HEK293 (cell line): ENCODE measurements at regions not wholly inside any gene's neighbourhood (a gene's known extent, or its start where the extent isn't known, plus 50 kb on each side); places are given as distances from the start of the nearest gene placed in this dataset.

Experiments used
- CTCF ChIA-PET: fragments of 350-600 bp; formaldehyde crosslinking; extraction: SDS; loops from one replicate; lab custom pipeline; 2021; ENCODE audit warnings: antibody characterized with exemption; lab: Yijun Ruan, JAX
- POLR2A ChIA-PET: fragments of 300-600 bp; formaldehyde crosslinking; extraction: SDS; loops from one replicate; lab custom pipeline; 2020; ENCODE audit warnings: antibody characterized with exemption, inconsistent platforms; lab: Yijun Ruan, JAX
- H3K27ac ChIP-seq: fragments of 200-500 bp; sonication (Bioruptor generic); 2 replicates; pipeline ENCODE4 v1.5.1; 2014; ENCODE audit warnings: low read depth, low read length, control low read depth, inconsistent platforms; ENCODE audit errors: extremely low read depth
- H3K36me3 ChIP-seq, 2 experiments: fragments of 200-500 bp in 1 of 2; sonication (Bioruptor generic) in 1 of 2; 1 replicate in 1 of 2; 2 replicates in 1 of 2; pipeline ENCODE4 v1.5.1; 2014 to 2017; ENCODE audit warnings: inconsistent platforms in 2 of 2, low read length in 2 of 2; ENCODE audit not compliant: control insufficient read depth in 2 of 2, insufficient read depth in 1 of 2
- H3K4me1 ChIP-seq: fragments of 200-500 bp; sonication (Bioruptor generic); 2 replicates; pipeline ENCODE4 v1.5.1; 2014; ENCODE audit warnings: mild to moderate bottlenecking, low read length, inconsistent platforms; ENCODE audit not compliant: control insufficient read depth, insufficient read depth
- H3K4me3 ChIP-seq: 2 replicates; pipeline ENCODE4 v1.5.1; 2011; ENCODE audit warnings: low read depth, mild to moderate bottlenecking, control low read depth, low read length, moderate library complexity
- H3K9me3 ChIP-seq: fragments of 200-500 bp; sonication (Bioruptor generic); 2 replicates; pipeline ENCODE4 v1.5.1; 2014; ENCODE audit warnings: low read depth, low read length, inconsistent platforms; ENCODE audit not compliant: control insufficient read depth, insufficient read depth
- BCL11B ChIP-seq: fragments of 450-650 bp; formaldehyde crosslinking; IDR thresholded peaks from 2 replicates; pipeline ENCODE4 v1.5.1; 2016; ENCODE audit warnings: low read depth, missing biosample characterization, missing genetic modification characterization
- EGR2 ChIP-seq: fragments of 450-650 bp; formaldehyde crosslinking; IDR thresholded peaks from 2 replicates; pipeline ENCODE4 v1.5.1; 2016; ENCODE audit warnings: low read depth, missing biosample characterization, missing genetic modification characterization
- HOXA7 ChIP-seq: sonication (generic); formaldehyde crosslinking; IDR thresholded peaks from 2 replicates; pipeline ENCODE4 v1.8.1; 2022; ENCODE audit warnings: missing genetic modification reagents, borderline replicate concordance
- RBAK ChIP-seq: fragments of 450-650 bp; formaldehyde crosslinking; IDR thresholded peaks from 2 replicates; pipeline ENCODE4 v1.5.1; 2016; ENCODE audit warnings: missing biosample characterization, missing genetic modification characterization
- SCRT1 ChIP-seq: fragments of 450-650 bp; formaldehyde crosslinking; IDR thresholded peaks from 2 replicates; pipeline ENCODE4 v1.5.1; 2016; ENCODE audit warnings: missing biosample characterization, missing genetic modification characterization, borderline replicate concordance
- SCRT2 ChIP-seq: fragments of 450-650 bp; formaldehyde crosslinking; IDR thresholded peaks from 2 replicates; pipeline ENCODE4 v1.5.1; 2016; ENCODE audit warnings: missing biosample characterization, missing genetic modification characterization
- ZBTB48 ChIP-seq: fragments of 450-650 bp; formaldehyde crosslinking; IDR thresholded peaks from 2 replicates; pipeline ENCODE4 v1.5.1; 2016; ENCODE audit warnings: missing biosample characterization, missing genetic modification characterization
- ZFHX2 ChIP-seq: fragments of 450-650 bp; formaldehyde crosslinking; conservative IDR thresholded peaks from 2 replicates; pipeline ENCODE4 v1.5.1; 2016; ENCODE audit warnings: missing biosample characterization, missing genetic modification characterization
- ZFP41 ChIP-seq: fragments of 450-650 bp; formaldehyde crosslinking; IDR thresholded peaks from 2 replicates; pipeline ENCODE4 v1.5.1; 2016; ENCODE audit warnings: missing biosample characterization, missing genetic modification characterization, borderline replicate concordance
- ZIC2 ChIP-seq: fragments of 450-650 bp; formaldehyde crosslinking; IDR thresholded peaks from 2 replicates; pipeline ENCODE4 v1.5.1; 2016; ENCODE audit warnings: missing biosample characterization, missing genetic modification characterization
- ZNF2 ChIP-seq: fragments of 450-650 bp; formaldehyde crosslinking; IDR thresholded peaks from 2 replicates; pipeline ENCODE4 v1.5.1; 2016; ENCODE audit warnings: missing biosample characterization, missing genetic modification characterization
- ZNF473 ChIP-seq: fragments of 450-650 bp; formaldehyde crosslinking; IDR thresholded peaks from 2 replicates; pipeline ENCODE4 v1.5.1; 2017; ENCODE audit warnings: missing biosample characterization, missing genetic modification characterization
- ZNF514 ChIP-seq: fragments of 450-650 bp; formaldehyde crosslinking; IDR thresholded peaks from 2 replicates; pipeline ENCODE4 v1.5.1; 2016; ENCODE audit warnings: missing biosample characterization, missing genetic modification characterization
- ZNF670 ChIP-seq: fragments of 450-650 bp; formaldehyde crosslinking; IDR thresholded peaks from 2 replicates; pipeline ENCODE4 v1.5.1; 2016; ENCODE audit warnings: missing biosample characterization, missing genetic modification characterization, low read depth
- TF ChIP-seq, protein P1 (sequence below): fragments of 450-650 bp; formaldehyde crosslinking; IDR thresholded peaks from 2 replicates; pipeline ENCODE4 v1.5.1; 2016; ENCODE audit warnings: missing biosample characterization, missing genetic modification characterization
- TF ChIP-seq, protein P2 (sequence below): fragments of 450-650 bp; IDR thresholded peaks from 2 replicates; pipeline ENCODE4 v1.5.1; 2018; ENCODE audit warnings: missing biosample characterization, missing genetic modification characterization
- TF ChIP-seq, protein P3 (sequence below): fragments of 450-650 bp; formaldehyde crosslinking; IDR thresholded peaks from 2 replicates; pipeline ENCODE4 v1.5.1; 2016; ENCODE audit warnings: missing biosample characterization, missing genetic modification characterization
- TF ChIP-seq, protein P4 (sequence below): fragments of 450-650 bp; formaldehyde crosslinking; IDR thresholded peaks from 2 replicates; pipeline ENCODE4 v1.5.1; 2016; ENCODE audit warnings: missing biosample characterization, missing genetic modification characterization
- TF ChIP-seq, protein P5 (sequence below): fragments of 450-650 bp; formaldehyde crosslinking; IDR thresholded peaks from 2 replicates; pipeline ENCODE4 v1.5.1; 2016; ENCODE audit warnings: missing biosample characterization, missing genetic modification characterization

DNA sequence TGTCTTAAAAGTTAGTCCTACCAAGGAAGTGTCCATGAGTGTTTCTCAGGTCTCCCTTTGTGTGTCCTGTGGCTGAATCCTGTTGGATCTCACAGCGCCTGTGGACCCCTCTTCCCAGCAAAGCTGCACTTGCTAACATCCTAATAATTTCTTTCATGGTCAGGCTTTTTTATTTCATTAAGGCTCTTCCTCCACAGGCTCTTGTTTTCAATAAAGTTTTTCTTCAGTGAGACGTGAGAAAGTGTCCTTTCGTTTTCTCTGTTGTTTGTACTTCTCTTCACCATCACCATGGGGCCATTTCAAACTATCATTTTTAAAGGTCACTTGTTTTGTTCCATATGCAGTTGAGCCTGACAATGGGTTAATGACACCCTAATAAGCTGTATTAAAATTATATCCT is 231.5 kb downstream of the LMO4 start (continued):
- no peak for TF ChIP-seq ZIC2 (tag by site-specific recombination)

DNA sequence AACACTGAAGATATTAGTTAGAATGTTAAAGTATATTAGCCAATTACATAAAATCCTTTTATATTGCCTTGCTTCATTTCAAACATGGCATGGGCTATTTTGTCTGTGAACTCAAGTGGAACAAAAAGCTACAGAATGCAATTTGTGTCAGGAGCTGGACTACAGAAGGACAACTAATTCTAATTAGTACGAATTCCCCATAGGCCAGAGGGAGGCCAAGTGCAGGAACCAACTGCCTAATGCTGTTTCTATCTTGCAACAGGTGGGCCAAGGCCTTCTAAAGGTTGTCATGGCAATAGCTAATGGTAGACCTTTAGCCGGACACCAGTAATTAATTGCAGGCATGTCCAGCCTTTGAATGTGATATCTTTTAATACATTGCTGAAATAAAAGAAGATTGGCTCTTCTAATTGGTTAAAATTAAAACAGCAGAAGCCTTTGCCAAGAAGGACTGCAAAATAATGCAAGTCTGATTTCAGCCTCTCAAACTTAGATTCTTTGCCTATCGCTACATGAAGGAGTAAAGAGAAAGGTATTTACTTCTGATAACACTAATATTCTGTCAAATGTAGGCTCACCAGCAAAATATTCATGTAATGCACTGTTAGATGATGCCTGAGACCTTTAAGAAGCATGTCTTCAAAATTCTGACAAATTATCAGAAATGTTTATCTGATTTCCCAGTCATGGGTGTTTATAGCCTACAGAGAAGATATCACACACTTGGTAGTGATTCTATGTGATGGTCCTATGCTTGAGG is 232.1 kb downstream of the LMO4 start:
- Histone ChIP-seq H3K36me3 (no peaks in the 10 kb centered on the region), H3K27ac (no peak overlapping the region)
- CTCF ChIA-PET = interaction anchor here (0.7 kb wide), 1 partner anchor 102 kb away, joined by 3 read pairs; no protein-coding TSS in a partner anchor

DNA sequence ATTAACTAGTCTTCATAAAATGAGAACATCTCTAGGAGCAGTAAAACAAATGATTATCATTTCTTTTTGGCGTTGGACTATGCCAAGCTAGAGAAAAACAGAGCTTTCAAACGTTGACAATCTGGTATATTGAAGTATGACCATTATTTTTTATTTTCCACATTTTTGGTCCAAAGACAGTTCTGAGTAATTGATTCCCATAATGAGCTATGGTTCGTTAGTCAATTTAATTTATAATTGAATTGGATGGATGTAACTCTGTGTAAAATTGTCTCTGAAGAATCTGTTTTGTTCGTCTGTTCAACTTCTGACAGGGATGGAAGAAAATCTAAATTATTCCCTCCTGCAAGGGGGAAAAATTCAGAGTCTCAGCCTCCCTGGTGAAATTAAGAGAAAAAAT is 234.5 kb downstream of the LMO4 start:
- ChIA-PET POLR2A (no interaction called here), CTCF (no interaction called here)
- Histone ChIP-seq H3K9me3 (no peaks in the 10 kb centered on the region), H3K27ac (no peak overlapping the region), H3K4me1 (no peaks in the 10 kb centered on the region), H3K4me3 (no peak overlapping the region), H3K36me3 (no peaks in the 10 kb centered on the region)
- no peak for TF ChIP-seq ZNF514
- TF ChIP-seq BCL11B (tag by site-specific recombination) = no peak

More for the DNA sequence above, 232.1 kb downstream of the LMO4 start:
- 0 out of 2 replicates have a peak, but pooled peaks have one; percentile 12 for TF ChIP-seq SCRT1 (tag by site-specific recombination)
- TF ChIP-seq, protein P1, sequence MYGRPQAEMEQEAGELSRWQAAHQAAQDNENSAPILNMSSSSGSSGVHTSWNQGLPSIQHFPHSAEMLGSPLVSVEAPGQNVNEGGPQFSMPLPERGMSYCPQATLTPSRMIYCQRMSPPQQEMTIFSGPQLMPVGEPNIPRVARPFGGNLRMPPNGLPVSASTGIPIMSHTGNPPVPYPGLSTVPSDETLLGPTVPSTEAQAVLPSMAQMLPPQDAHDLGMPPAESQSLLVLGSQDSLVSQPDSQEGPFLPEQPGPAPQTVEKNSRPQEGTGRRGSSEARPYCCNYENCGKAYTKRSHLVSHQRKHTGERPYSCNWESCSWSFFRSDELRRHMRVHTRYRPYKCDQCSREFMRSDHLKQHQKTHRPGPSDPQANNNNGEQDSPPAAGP (tag by site-specific recombination) = no peak
- TF ChIP-seq, protein P2, sequence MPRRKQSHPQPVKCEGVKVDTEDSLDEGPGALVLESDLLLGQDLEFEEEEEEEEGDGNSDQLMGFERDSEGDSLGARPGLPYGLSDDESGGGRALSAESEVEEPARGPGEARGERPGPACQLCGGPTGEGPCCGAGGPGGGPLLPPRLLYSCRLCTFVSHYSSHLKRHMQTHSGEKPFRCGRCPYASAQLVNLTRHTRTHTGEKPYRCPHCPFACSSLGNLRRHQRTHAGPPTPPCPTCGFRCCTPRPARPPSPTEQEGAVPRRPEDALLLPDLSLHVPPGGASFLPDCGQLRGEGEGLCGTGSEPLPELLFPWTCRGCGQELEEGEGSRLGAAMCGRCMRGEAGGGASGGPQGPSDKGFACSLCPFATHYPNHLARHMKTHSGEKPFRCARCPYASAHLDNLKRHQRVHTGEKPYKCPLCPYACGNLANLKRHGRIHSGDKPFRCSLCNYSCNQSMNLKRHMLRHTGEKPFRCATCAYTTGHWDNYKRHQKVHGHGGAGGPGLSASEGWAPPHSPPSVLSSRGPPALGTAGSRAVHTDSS (tag by site-specific recombination) = no peak
- no peak for TF ChIP-seq EGR2 (tag by site-specific recombination)
- TF ChIP-seq ZFHX2 = no peak
- peak; percentile 78 for TF ChIP-seq SCRT2 (tag by site-specific recombination)
- Histone ChIP-seq H3K9me3 (no peaks in the 10 kb centered on the region), H3K4me1 (no peaks in the 10 kb centered on the region), H3K4me3 (no peak overlapping the region)
- POLR2A ChIA-PET = no interaction called here

DNA sequence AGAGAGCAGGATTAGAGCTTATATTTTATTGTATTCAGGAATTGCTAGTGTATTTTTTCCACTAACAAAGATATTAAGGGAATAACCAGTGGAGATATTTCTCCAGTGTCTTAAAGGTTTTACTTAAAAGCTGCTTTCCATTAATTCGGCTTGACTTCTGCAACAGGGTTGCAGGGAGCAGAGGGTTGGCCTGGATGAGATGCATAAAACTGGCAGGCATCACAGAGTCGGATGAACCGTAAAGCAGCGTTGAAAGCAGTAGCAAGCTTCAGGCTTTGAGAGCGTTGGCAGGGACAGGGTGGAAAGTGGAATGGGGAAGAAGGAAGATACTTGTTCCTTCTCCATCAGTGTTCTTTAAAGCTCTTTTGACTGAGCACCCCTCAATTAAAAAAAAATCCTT is 237.2 kb downstream of the LMO4 start:
- CTCF ChIA-PET = interaction anchor here (0.5 kb wide), 1 partner anchor 1186 kb away, joined by 3 read pairs; no protein-coding TSS in a partner anchor
- no peak overlapping the region for H3K4me3 ChIP-seq
- H3K27ac ChIP-seq = no peak overlapping the region
- H3K9me3 ChIP-seq = no peaks in the 10 kb centered on the region
- POLR2A ChIA-PET = no interaction called here
- H3K4me1 ChIP-seq = no peaks in the 10 kb centered on the region
- TF ChIP-seq RBAK (tag by site-specific recombination) = no peak
- no peak for TF ChIP-seq ZNF473 (tag by site-specific recombination)
- TF ChIP-seq ZNF2 (tag by site-specific recombination) = no peak
- no peaks in the 10 kb centered on the region for H3K36me3 ChIP-seq

DNA sequence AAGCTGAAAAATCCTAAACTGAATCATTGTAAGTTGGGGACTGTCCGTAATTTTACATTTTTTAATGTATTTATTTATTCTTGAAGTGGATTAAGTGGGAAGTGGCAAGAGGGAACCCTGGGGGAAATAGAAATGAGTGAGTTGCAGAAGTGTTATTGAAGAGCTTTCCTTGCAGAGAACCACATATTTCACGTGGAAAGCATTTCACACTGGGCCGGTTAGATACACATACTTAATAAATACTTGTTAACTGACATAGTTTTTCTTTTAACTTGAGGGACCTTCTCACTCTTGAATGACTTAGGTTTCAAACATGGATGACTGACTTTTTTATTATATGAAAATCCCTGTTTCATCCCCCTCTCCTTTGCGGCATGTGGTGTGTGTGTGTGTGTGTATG is 239.3 kb downstream of the LMO4 start:
- no peak overlapping the region for H3K4me3 ChIP-seq
- no peak for TF ChIP-seq ZNF670
- TF ChIP-seq, protein P3, sequence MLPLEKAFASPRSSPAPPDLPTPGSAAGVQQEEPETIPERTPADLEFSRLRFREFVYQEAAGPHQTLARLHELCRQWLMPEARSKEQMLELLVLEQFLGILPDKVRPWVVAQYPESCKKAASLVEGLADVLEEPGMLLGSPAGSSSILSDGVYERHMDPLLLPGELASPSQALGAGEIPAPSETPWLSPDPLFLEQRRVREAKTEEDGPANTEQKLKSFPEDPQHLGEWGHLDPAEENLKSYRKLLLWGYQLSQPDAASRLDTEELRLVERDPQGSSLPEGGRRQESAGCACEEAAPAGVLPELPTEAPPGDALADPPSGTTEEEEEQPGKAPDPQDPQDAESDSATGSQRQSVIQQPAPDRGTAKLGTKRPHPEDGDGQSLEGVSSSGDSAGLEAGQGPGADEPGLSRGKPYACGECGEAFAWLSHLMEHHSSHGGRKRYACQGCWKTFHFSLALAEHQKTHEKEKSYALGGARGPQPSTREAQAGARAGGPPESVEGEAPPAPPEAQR (tag by site-specific recombination) = no peak
- TF ChIP-seq, protein P4, sequence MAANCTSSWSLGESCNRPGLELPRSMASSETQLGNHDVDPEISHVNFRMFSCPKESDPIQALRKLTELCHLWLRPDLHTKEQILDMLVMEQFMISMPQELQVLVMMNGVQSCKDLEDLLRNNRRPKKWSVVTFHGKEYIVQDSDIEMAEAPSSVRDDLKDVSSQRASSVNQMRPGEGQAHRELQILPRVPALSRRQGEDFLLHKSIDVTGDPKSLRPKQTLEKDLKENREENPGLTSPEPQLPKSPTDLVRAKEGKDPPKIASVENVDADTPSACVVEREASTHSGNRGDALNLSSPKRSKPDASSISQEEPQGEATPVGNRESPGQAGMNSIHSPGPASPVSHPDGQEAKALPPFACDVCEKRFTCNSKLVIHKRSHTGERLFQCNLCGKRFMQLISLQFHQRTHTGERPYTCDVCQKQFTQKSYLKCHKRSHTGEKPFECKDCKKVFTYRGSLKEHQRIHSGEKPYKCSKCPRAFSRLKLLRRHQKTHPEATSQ (tag by site-specific recombination) = no peak
- no peak for TF ChIP-seq HOXA7
- no peak for TF ChIP-seq ZNF473 (tag by site-specific recombination)
- no peak for TF ChIP-seq ZBTB48 (tag by site-specific recombination)
- TF ChIP-seq ZFP41 = no peak
- TF ChIP-seq, protein P5, sequence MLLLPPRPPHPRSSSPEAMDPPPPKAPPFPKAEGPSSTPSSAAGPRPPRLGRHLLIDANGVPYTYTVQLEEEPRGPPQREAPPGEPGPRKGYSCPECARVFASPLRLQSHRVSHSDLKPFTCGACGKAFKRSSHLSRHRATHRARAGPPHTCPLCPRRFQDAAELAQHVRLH (tag by site-specific recombination) = no peak
- ChIA-PET POLR2A (interaction anchor here (0.7 kb wide), 1 partner anchor 216 kb away, joined by 3 read pairs; no protein-coding TSS in a partner anchor), CTCF (no interaction called here)
- H3K4me1 ChIP-seq = no peaks in the 10 kb centered on the region
- no peak overlapping the region for H3K27ac ChIP-seq
- H3K9me3 ChIP-seq = no peaks in the 10 kb centered on the region
- H3K36me3 ChIP-seq = no peaks in the 10 kb centered on the region
